Keratinocyte (primary cell): ENCODE measurements at regions not wholly inside any gene's neighbourhood (a gene's known extent, or its start where the extent isn't known, plus 50 kb on each side); places are given as distances from the start of the nearest gene placed in this dataset.

Experiments
- DNase-seq: peaks from one replicate; pipeline ENCODE4 v3.0.0-alpha.2; 2011; ENCODE audit warnings: low read depth, missing footprints, low spot score
- FAIRE-seq: peaks from 2 replicates; lab custom pipeline; 2011; peaks lifted over from hg19 to GRCh38; lab: Jason Lieb, UNC
- H2AFZ ChIP-seq: 2 replicates; pipeline ENCODE4 v1.6.0; 2012; ENCODE audit warnings: low read length, control low read depth, inconsistent platforms; ENCODE audit not compliant: control insufficient read depth
- H3K27ac ChIP-seq: 2 replicates; pipeline ENCODE4 v1.5.1; 2011; ENCODE audit warnings: low read length; ENCODE audit not compliant: control insufficient read depth, insufficient read depth
- H3K27me3 ChIP-seq: 3 replicates; pipeline ENCODE4 v1.6.0; 2011; ENCODE audit warnings: low read length; ENCODE audit not compliant: control insufficient read depth, insufficient read depth; ENCODE audit errors: extremely low read depth
- H3K36me3 ChIP-seq, 2 experiments: 2 replicates in 1 of 2; 3 replicates in 1 of 2; pipeline ENCODE4 v1.5.1; 2011; ENCODE audit warnings: low read length in 2 of 2, mild to moderate bottlenecking in 1 of 2; ENCODE audit not compliant: control insufficient read depth in 2 of 2, insufficient read depth in 2 of 2; ENCODE audit errors: extremely low read depth in 1 of 2
- H3K4me1 ChIP-seq: 3 replicates; pipeline ENCODE4 v1.5.1; 2011; ENCODE audit warnings: low read length; ENCODE audit not compliant: control insufficient read depth, insufficient read depth; ENCODE audit errors: extremely low read depth
- H3K4me2 ChIP-seq: 3 replicates; pipeline ENCODE4 v1.6.0; 2011; ENCODE audit warnings: low read depth, low read length; ENCODE audit not compliant: control insufficient read depth, insufficient read depth; ENCODE audit errors: extremely low read depth
- H3K4me3 ChIP-seq, 3 experiments: fragments of 200-600 bp in 1 of 3; sonication (generic) in 1 of 3; 2 replicates in 2 of 3; 3 replicates in 1 of 3; pipeline ENCODE4 v1.5.1; 2011 to 2016; ENCODE audit warnings: low read length in 3 of 3, mild to moderate bottlenecking in 3 of 3, control low read depth in 2 of 3, inconsistent platforms in 1 of 3, low read depth in 1 of 3, mixed read lengths in 1 of 3, mixed run types in 1 of 3, moderate library complexity in 1 of 3; ENCODE audit not compliant: control insufficient read depth in 2 of 3, insufficient read depth in 2 of 3; ENCODE audit errors: extremely low read depth in 1 of 3
- H3K79me2 ChIP-seq: 2 replicates; pipeline ENCODE4 v1.6.0; 2012; ENCODE audit warnings: low read length; ENCODE audit not compliant: control insufficient read depth, insufficient read depth
- H3K9ac ChIP-seq: 3 replicates; pipeline ENCODE4 v1.6.0; 2011; ENCODE audit warnings: low read length; ENCODE audit not compliant: control insufficient read depth, insufficient read depth; ENCODE audit errors: extremely low read depth
- H3K9me1 ChIP-seq: 3 replicates; pipeline ENCODE4 v1.6.0; 2011; ENCODE audit warnings: low read length; ENCODE audit not compliant: control insufficient read depth, insufficient read depth; ENCODE audit errors: extremely low read depth
- H3K9me3 ChIP-seq: 2 replicates; pipeline ENCODE4 v1.5.1; 2012; ENCODE audit warnings: low read depth, low read length; ENCODE audit not compliant: control insufficient read depth
- H4K20me1 ChIP-seq: 3 replicates; pipeline ENCODE4 v1.6.0; 2011; ENCODE audit warnings: low read length; ENCODE audit not compliant: control insufficient read depth, insufficient read depth; ENCODE audit errors: extremely low read depth
- EZH2 ChIP-seq: IDR thresholded peaks from one replicate; pipeline ENCODE4 v1.6.1; 2012; ENCODE audit warnings: inconsistent platforms, mild to moderate bottlenecking, low read length, moderate library complexity
- dilution Hi-C: fragments of 300-500 bp; cut with MboI; formaldehyde crosslinking; loops from one replicate; pipeline ENCODE4 v1.7.0; 2020; ENCODE audit warnings: low sequenced_read_pairs; ENCODE audit not compliant: extremely low pct_ligation_motif_present
- TF ChIP-seq, protein P1 (sequence below), 3 experiments: IDR thresholded peaks in 1 of 3; conservative IDR thresholded peaks in 1 of 3; optimal IDR thresholded peaks in 1 of 3; 2 replicates in 2 of 3; 3 replicates in 1 of 3; pipeline versions ENCODE3 to v1.5.1; 2011; ENCODE audit warnings: low read length in 3 of 3, mild to moderate bottlenecking in 3 of 3, moderate library complexity in 2 of 3, control low read depth in 1 of 3, inconsistent platforms in 1 of 3; ENCODE audit not compliant: insufficient read depth in 2 of 3; ENCODE audit errors: extremely low read depth in 1 of 3

DNA sequence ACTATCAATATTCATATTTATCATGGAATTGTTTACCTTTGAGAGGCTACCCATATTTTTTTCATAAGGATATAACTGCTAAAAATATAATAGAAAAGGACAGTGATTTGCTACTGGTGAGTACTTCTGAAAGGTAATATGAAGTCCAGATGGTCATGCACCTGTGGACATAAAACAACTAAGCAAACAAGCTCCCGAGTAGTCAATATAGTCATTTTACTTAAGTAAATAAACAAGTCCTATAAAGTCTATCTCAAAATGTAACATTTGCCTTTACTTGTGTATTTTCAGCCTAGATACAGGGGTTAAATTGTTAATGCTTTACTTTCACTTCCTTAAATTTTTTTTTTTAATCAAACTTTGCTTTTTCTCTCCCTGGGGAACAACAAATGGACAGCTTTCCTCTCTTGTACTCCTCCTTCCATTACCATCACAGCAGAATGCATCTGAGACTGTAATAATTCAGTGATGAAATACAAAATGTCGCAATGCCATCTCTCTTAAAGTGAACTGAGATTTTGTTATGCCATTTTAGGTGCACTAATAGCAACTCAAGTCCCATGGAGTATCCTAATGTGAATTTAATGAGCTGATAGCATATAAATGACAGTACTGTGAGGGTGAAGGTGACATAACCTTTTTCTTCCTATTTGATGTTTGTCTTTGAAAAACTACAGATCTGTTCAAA lies 1325.4 kb upstream of the ZEB2 start:
- Histone ChIP-seq H3K9ac (no peak overlapping the region), H4K20me1 (no peaks in the 10 kb centered on the region), H3K27ac (no peak overlapping the region), H3K4me2 (no peak overlapping the region), H3K79me2 (no peaks in the 10 kb centered on the region), H3K4me3 (no peak overlapping the region), H3K36me3 (no peaks in the 10 kb centered on the region), H3K4me1 (no peaks in the 10 kb centered on the region), H3K9me1 (no peaks in the 10 kb centered on the region), H2AFZ (no peak overlapping the region), H3K27me3 (no peaks in the 10 kb centered on the region), H3K9me3 (no peaks in the 10 kb centered on the region)
- dilution Hi-C loops, result no loop called here
- no peak for TF ChIP-seq EZH2
- TF ChIP-seq, protein P1, sequence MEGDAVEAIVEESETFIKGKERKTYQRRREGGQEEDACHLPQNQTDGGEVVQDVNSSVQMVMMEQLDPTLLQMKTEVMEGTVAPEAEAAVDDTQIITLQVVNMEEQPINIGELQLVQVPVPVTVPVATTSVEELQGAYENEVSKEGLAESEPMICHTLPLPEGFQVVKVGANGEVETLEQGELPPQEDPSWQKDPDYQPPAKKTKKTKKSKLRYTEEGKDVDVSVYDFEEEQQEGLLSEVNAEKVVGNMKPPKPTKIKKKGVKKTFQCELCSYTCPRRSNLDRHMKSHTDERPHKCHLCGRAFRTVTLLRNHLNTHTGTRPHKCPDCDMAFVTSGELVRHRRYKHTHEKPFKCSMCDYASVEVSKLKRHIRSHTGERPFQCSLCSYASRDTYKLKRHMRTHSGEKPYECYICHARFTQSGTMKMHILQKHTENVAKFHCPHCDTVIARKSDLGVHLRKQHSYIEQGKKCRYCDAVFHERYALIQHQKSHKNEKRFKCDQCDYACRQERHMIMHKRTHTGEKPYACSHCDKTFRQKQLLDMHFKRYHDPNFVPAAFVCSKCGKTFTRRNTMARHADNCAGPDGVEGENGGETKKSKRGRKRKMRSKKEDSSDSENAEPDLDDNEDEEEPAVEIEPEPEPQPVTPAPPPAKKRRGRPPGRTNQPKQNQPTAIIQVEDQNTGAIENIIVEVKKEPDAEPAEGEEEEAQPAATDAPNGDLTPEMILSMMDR (optimal IDR thresholded peaks at IDR 0.05 in 1 of 3, IDR thresholded peaks at IDR 0.05 in 1 of 3, conservative IDR thresholded peaks at IDR 0.05 in 1 of 3; ENCODE audit: extremely low read depth in 1 of 3, insufficient read depth in 2 of 3, low read length in 3 of 3), result no peak
- FAIRE-seq, result no peak
- no peak for DNase-seq

GRCh38 chr2:145841973-145842372 lies 1322.1 kb upstream of the ZEB2 start:
- Histone ChIP-seq H3K4me1 (no peaks in the 10 kb centered on the region), H2AFZ (no peak overlapping the region), H3K27me3 (no peaks in the 10 kb centered on the region), H3K9ac (no peak overlapping the region), H3K4me3 (no peak overlapping the region), H3K4me2 (no peak overlapping the region), H3K36me3 (no peaks in the 10 kb centered on the region), H3K27ac (no peak overlapping the region), H3K9me3 (no peaks in the 10 kb centered on the region), H4K20me1 (no peaks in the 10 kb centered on the region), H3K79me2 (no peaks in the 10 kb centered on the region), H3K9me1 (no peaks in the 10 kb centered on the region)
- FAIRE-seq (no peak), DNase-seq (no peak)
- dilution Hi-C loops, result no loop called here
- TF ChIP-seq, protein P1 (optimal IDR thresholded peaks at IDR 0.05 in 1 of 3, IDR thresholded peaks at IDR 0.05 in 1 of 3, conservative IDR thresholded peaks at IDR 0.05 in 1 of 3; ENCODE audit: extremely low read depth in 1 of 3, insufficient read depth in 2 of 3, low read length in 3 of 3), result no peak
- TF ChIP-seq EZH2, result no peak
